ENCODE measurements at regions not wholly inside any gene's neighbourhood (a gene's known extent, or its start where the extent isn't known, plus 50 kb on each side); places are given as distances from the start of the nearest gene placed in this dataset.
A peak's percentile ranks its signal among the peaks of the same experiment; 100 is the strongest.
"Not testable (repeated sequence)": the region's sequence is repeated elsewhere in the genome, so short reads cannot be mapped to it uniquely, and the experiment has no call there.

DNA sequence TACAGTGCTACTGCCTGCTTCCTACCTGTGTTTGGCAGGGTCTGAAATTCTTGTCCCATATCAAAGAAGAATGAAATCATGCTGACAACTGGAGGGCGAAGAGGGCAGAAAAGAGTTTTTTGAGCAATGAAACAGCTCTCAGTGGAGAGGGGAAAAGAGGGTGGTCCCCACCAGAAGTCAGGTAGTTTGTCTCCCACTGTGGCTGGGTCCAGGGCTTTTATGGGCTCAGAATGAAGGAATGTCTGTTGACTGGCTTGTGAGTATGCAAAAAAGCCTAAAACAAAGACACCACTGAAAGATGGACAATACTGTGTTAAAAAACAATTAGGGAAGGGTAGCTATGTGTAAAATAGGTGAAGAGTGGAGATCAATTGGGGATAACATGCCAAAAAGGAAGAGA is 115.0 kb downstream of the ADAM29 start:
- DNase-seq, result no peak

DNA sequence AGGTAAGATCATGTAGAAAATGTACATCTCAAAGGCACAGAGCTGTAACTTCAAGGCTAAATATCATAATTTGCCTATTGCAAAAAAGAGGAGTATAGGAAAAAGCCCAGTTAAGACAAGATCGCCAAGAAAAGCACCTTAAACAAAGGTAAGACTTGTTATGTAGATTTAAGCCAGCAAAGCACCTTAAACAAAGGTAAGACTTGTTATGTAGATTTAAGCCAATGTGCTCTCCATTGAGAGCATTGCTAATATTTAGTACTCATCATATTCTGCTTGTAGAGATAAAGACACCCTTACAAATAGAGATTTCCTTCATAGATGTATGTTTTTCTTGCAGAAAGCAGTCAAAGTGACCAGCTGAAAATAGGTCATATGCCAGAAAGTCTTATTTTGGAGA is 115.8 kb downstream of the ADAM29 start:
- DNase-seq, result no peak

DNA sequence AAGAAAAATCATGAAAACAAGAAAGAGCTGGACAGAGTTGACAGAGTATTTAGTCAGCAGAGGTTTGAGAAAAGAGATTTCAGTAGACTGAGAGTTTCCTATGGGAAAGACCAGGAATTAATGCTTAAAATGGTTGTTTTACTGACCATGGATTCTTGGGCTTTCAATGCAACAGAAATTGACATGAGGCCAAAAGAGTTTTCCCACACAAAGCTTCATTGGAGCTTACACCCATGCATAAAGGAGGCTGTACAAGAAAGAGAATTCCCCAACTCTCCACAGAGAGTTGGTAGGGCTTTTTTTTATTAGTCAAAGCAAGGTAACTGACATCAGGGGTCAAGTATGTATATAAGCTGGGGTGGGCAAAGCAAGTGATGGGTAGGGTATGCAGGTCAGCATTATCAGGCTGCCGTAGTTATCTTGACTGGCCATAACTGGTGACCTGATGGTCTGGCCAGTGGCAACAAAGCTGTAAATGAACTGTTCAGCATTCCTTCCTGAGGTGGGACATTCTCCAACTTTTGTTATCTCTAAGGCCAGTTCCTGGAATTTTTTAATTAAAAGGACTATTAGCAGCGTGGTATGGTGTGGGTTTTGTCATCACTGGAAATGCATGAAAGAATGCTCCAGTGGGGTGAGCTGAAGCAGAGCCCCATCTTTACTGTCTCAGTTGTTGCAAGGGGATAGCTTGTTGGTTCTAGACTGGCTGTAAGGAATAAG is 117.0 kb downstream of the ADAM29 start:
- no peak for DNase-seq

DNA sequence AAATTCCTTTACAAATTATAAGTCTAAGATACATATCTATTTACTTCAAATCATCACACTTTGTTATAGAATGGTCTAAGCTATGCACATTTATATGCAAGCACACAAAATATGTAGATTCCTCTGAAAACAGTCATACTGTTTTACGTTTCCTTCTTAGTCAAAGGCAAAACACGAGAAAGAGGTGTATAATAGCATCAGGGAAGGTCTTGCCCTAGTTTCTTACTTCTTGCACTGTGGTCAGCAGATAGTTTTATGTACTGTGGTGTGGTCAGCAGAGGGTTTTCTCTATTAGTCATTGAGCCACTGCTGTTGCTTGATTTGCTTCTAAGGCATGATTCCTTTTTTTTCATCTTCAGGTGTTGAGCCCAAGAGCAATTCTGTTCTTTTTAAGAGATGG is 117.7 kb downstream of the ADAM29 start:
- DNase-seq, result no peak

DNA sequence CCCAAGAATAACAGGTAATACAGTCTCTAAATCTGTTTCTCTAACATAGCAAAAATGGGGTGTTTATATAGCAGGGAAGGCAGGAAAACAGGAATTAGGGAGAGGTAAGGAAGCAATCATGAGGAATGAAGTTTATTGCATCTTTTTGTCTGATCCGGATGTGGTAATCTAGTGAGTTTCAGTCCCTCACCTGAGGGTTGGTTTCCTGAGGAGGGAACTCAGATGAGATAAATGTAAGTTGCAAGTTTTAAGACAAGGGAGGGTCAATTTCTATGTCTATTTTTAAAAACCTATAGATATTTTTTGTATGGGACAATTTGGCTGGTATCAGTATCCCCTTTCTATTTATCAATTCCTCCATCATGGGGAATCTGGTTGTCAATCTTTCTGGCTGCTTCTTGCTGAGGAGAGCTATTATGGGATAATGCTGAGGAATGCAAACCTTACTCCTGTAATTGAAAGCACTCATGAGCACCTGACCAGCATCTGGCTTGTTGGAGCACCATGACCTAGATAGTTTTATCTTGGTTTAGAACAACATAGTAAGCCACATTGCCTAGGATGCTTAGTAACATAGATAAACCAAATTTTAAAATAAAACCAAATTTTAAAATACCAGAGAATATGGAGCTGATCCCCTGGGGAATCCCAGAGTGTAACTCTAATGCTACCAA is 130.1 kb downstream of the ADAM29 start:
- DNase-seq, result no peak

DNA sequence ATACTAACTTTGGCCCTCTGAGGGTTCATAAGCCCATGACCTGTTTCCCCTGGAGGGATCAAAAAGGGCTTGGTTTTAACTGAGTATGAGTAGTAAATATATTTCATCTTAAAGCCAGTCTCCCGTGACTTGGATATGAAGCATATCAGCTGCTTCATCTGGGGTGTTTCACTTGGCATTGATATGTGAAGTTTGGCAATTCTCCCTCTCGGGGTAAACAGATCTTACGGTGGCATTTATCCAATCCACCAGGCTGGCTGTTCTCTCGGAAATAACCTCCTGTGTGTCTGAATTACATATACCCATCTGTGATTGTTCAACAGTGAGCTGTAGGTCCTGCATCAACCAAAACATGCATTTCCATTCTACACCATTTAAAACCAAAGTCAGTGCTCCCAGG is 130.7 kb downstream of the ADAM29 start:
- DNase-seq, result peak; percentile 50

DNA sequence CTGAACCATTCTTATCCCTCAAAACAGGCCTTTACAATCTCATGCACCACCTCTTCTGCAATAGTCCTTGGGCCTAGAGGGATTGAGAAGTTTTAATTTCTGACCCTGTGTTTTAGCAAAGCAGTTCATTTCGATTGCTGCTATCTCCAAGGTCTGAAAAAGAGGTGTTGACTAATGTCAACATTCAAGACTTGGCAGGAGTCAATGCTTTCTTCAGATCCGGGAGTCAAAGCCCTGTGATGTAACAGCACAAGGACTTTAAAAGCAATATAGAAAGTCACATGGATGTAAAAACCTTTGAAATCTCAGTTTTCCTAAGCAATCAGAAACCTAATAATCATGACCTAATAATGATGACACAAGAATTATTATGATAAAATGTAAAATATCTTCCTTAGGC is 133.8 kb downstream of the ADAM29 start:
- no peak for DNase-seq

DNA sequence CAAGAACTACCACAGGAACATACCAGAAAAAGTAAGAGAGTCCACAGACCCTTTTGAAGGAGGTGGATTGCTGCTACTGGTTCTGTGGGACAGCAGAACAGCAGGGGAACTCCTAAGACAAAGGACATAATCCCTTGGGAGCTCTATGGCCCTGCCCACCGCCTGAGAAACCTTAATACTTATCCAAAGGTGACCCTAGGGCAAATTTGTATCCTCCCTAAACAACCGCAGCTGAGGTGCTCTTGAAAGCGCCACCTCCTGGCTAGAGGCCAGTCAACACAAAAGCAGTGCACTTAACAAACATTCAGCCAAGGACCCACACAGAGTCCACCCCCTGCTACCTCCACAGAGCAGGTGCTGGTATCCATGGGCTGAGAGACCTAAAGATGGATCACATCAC is 136.8 kb downstream of the ADAM29 start:
- peak; percentile 35 for DNase-seq

DNA sequence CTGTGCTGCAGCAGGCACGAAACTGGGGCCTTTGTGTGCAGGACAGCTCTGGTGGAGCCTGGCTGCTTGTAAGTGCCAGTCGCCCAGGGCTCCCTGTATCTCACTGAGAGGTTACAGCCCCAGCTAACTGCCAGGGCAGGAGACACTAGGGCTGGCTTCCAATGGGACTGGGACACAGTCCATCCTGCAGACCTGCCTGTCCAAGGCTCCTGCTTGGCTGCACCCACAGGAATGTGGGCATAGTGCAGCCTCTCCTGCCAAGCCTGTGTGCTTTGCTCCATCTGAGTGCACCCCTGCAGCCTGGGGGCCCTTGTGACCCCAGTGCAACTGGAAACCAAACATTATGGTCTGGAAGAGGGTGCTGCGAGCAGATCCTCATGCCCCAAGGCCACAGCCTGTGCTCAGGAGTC is 144.0 kb downstream of the ADAM29 start:
- DNase-seq, result no peak

DNA sequence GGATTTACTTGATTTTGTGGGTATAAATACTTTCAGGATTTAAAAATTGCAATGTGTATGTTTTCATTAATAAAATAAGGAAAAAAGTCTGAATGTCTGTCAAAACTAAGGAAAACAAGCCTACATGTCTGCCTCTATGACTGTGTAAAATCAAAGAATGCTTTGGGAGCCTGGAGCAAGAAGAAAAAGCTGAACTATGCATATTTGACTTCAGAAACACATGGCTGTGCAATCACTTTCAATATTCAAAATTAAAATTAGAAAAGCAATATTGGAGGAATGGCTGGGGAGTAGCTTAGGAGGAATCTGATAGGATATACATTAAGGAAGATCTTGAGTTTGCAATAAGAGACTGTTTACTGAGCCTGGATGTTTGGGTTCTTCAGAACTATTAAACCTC is 147.1 kb downstream of the ADAM29 start:
- DNase-seq, result no peak

DNA sequence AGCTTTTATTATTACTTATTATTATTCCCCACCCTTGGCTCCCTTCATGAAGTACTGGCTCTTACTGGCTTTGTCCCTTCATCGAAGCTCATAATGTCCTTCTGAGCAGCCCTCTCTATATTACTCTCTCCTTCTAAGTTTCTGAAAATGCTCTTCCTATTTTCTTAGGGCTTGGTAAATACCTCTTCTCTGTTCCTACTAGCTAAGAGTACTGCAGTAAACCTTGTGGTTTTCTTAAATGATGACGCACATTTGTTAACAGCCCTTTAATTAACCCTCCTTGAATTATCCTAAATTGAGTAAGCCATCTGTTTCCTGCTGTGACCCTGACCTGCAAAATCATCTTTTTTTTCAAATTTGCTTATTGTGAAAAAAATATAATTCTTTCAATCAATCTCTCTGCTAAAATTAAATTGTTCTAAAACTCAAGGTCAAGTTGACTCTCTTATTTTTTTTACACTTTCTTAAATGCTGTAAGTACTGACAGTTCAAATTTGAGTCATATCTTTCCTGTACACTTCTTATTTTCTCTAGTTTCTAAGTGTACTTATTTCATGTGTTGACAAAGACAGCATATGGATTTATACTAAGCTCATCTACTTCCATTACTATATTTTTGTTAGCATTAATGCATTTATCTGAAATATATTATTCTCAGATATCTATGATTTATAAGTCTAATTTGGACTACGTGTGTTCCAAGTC is 148.9 kb downstream of the ADAM29 start:
- DNase-seq, result no peak

DNA sequence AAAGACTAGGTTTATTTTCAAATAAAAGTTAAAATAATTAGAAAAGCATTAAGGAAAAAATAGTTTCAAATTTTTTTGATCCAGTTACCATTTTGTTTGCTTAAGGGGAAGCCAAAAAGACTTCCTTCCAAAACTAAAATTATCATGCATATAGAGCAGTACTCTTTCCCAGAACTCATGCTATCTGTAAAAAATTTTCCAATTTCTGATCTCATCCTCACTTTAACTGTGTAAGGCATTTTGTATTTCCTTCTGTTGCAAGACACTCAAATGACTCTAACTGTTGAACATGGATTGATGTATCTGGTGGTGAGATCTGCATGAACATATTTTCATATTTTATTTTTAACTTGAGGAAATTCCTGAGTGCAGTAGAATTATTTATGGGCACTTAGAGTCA is 150.1 kb downstream of the ADAM29 start:
- no peak for DNase-seq

DNA sequence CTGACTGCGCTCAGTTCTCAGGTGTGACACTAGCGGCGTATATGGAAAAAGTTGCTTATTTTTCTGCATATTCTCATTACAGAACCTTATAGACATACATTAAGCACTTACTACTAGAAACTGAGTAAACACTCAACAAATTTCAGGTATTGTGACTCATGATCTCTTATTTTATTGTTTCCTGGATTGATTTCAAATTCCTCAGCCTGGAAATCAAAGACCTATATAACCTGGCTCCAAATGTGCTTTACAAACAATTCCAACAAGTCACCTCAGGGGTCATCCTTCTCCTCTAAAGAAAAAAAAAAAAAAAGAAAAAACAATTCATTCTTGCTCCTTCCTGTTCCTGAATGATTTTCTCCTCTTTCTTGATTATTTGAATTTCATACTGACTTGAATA is 152.3 kb downstream of the ADAM29 start:
- DNase-seq, result no peak

DNA sequence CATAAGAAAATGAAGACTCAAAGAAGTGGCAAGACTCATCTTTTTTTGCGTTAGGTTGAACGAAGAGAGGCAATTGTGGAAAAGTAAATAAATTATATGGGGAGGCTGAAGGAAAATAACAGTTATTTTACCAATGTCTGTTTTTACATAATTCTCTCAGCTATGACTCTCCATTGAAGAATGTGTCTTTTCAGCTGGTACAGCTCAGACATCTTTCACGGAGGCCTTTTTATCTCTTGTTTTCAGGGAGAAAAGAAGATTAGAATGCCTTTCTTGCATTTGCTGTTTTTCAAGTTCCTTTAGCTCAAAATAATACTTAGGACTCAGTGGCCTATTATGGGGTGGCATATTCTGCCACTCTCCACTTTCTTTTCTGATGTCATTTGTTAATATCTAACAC is 153.0 kb downstream of the ADAM29 start:
- DNase-seq, result no peak

DNA sequence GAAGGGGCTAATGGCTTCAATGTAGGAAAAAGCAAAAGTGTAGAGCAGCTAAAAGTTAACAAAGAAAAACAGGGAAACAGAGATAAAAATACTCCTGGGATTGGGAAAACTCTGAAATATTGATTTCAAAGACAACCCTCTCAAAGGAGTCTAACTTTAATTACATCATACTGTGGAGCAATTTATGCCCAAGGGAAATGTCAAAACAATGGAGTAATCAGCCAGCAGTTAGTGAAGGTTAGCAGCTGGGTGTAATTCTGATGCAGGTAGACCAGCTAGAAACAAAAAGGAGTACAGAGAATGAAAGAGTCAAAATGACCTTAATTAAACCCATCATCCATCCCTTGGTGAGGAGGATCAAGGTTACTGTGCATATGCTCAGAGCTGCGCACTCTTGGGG is 169.0 kb downstream of the ADAM29 start:
- no peak for DNase-seq

DNA sequence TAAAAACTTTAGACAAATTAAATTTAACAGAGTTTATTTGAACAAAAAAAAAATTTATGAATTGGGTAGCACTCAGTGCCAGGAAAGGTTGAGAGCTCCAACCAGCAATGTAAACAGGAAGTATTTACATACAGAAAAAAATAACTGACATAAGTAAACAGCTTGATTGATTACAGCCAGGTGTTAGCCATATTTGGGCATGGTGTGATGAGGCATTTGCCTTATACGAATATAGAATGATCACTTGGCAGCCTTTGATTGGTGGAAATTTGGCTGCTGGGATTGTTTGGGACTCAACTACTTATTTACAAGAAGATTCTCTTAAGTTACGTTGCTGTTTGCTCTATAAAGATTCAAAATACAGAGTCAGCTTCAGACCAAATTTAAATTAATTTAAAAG is 172.0 kb downstream of the ADAM29 start:
- DNase-seq, result peak; percentile 28

DNA sequence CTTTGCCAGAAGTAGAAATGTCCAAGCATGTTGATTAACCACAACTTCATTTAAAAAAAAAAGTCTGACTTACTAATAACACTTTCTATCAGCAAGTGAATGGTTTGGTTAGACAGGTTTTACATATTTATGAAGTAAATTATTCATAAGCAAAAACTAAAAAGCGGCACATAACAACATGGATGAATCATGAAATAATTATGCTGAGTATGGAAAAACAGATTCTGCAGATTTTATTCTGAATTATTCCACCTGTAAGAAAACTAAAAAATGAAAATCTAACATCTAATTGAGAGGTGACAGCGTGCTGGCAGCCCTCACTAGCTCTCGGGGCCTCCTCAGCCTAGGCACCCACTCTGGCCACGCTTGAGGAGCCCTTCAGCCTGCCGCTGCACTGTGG is 173.5 kb downstream of the ADAM29 start:
- no peak for DNase-seq

DNA sequence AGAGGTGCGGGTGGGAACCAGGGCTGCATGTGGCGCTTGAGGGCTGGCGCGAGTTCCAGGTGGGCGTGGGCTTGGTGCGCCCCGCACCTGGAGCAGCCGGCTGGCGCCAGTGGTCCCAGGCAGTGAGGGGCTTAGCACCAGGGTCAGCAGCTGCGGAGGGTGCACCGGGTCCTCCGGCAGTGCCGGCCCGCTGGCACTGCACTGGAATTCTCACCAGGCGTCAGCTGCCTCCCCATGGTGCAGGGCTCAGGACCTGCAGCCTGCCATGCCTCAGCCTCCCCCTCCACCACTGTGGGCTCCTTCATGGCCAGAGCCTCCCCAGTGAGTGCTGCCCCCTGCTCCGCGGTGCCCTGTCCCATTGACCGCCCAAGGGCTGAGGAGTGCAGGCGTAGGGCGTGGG is 174.0 kb downstream of the ADAM29 start:
- no peak for DNase-seq

DNA sequence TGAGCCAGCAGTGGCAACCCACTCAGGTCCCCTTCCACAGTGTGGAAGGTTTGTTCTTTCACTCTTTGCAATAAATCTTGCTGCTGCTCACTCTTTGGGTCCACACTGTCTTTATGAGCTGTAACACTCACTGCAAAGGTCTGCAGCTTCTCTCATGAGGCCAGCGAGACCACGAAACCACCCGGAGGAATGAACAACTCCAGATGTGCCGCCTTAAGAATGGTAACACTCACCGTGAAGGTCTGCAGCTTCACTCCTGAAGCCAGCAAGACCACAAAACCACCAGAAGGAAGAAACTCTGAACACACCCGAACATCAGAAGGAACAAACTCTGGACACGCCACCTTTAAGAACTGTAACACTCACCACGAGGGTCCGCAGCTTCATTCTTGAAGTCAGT is 174.9 kb downstream of the ADAM29 start:
- not testable (repeated sequence) for DNase-seq

DNA sequence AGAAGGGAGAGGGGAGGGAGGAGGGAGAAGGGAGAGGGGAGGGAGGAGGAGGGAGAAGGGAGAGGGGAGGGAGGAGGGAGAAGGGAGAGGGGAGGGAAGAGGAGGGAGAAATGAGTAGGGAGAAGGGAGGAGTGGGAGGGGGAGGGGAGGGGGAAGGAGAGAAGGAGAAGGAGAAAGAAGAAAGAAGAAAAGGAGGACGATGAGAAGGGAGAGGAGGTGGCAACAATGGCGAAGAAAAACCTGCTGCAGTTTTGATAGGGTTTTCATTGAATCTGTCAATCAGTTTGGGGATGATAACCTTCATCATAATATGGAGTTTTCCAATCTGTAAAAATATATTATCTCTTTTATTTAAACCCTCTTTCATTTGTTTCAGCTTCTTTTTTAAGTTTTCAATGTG is 185.2 kb downstream of the ADAM29 start:
- DNase-seq, result no peak

DNA sequence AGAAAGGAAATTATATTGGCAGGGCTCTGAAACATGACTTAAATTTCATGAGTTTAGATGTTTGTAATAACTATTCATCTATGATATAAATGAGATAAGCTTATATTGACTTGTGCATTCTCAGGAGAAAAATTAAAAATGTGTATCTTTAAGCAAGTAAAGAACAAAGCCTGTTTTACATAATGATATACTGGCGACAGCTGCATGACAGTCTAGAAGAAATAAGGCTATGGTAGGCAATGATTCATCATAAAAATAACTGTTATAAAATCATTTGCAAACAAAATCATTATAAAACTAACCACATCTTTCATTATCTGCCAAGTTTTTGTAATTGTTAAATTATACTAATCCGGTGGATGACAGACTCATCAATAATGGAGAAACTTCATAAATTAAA is 188.1 kb downstream of the ADAM29 start:
- no peak for DNase-seq

DNA sequence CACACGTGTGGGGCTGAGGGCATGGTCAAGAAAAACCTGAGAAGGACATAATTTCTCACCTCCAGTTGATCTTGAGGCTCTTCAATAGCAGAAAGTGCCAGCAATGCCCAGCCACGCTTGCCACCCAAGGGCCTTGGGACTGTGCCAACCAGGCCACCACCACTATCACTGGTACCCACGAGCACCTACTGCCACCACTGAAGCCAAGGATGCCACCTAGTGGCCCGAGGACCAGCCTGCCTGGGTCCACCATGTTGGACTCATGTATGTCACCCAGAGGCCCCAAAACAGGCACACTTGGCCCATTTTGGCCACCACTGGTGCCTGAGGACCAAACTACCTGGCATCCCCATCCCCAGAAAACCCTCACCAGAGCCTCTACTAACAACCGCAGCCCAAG is 191.8 kb downstream of the ADAM29 start:
- no peak for DNase-seq

DNA sequence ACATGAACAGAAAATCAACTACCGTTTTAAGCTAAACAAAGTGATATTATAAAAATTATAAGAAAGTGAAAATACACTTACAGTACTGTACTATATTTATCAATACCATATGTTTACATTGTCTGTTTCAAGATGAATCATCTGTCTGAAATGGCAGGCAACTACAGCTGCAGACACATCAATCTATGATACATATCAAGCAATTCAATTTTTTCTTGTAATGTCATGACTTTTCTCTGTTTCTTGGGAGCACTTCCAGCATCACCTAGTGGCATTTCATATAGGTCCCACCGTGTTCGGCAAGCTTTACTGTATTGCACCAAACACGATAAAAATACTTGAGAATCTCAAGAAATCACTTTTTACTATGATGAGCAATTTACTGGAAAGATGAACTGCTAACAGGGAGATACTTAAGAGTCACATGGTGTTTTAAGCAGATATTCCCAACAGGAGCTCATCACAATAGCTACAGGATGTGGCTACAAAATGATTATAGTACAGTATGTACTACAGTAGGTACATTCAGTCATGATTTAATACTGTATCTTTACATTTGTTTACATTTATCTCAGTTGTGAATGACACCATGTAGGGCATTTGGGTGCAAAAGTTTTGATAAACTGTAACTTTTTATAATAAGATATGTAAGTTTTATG is 207.4 kb downstream of the ADAM29 start:
- DNase-seq, result no peak

DNA sequence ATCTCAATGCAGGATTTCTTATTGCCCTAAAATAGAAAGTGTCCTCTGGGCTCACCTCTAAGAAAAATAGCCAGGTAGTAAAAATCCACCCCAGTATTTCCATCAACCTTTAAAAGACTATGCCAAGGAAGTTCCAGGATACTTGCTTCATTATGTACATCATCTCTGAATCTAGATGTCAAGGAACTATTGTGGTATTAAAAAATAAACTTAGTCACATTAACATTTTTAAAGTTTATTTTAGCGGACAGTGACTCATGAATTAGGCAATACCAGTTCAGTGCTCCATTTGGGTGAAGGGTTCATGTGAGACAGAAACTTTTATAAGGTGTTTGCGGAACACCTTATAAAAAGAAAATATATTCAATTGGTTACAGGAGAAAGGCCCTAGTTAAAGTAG is 209.2 kb downstream of the ADAM29 start:
- DNase-seq, result no peak

Measured in NCI-H1092 (cell line).